ENCODE measurements at regions not wholly inside any gene's neighbourhood (a gene's known extent, or its start where the extent isn't known, plus 50 kb on each side); places are given as distances from the start of the nearest gene placed in this dataset.

DNA sequence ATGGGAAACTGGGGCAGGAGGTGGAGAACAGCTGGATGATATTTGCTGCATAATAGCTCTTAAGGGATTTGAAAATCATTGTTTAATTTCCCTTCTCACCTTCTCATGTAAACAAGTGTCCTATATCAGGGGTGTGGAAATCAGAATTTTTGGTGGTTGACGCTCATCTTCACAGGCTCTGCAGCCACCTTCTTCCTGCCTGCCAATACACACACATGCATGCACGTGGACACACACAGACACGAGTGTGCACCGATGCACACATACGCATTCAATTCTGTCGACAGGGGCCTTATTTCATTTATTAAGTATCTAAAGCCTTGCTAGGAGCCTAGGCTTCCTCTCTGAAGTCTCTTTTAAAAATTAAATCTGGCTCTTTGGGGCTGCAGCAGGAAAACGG, 349.4 kb upstream of the NCAM1 start:
- Histone ChIP-seq H3K18ac (ENCODE audit: low read depth, low read length) (no peak overlapping the region), H4K20me1 (ENCODE audit: insufficient read depth, low read length) (no peaks in the 10 kb centered on the region), H3K14ac (replicated peaks; ENCODE audit: low read depth, low read length) (no peak overlapping the region), H2BK5ac (ENCODE audit: low read depth, low read length, poor library complexity, severe bottlenecking) (no peak overlapping the region), H4K5ac (ENCODE audit: low read depth, low read length) (no peak overlapping the region), H2AK5ac (ENCODE audit: low read depth, low read length) (no peak overlapping the region), H2AFZ (replicated peaks; ENCODE audit: low read length, poor library complexity) (no peak overlapping the region), H3K79me1 (ENCODE audit: low read depth in 1 of 2, low read length in 2 of 2) (no peaks in the 10 kb centered on the region), H3K27me3 (ENCODE audit: control insufficient read depth, insufficient read depth, low read length) (no peaks in the 10 kb centered on the region), H4K8ac (ENCODE audit: low read depth in 2 of 2, low read length in 2 of 2) (no peak overlapping the region), H3K56ac (ENCODE audit: extremely low read depth, insufficient read depth, low read length) (no peak overlapping the region), H3K36me3 (ENCODE audit: control insufficient read depth, insufficient read depth, low read length) (no peaks in the 10 kb centered on the region), H3K4me2 (ENCODE audit: low read depth, low read length) (no peak overlapping the region), H3K4me3 (ENCODE audit: insufficient read depth, low read depth, low read length) (no peak overlapping the region), H2BK20ac (ENCODE audit: low read depth, low read length) (no peak overlapping the region), H4K91ac (ENCODE audit: insufficient read depth, low read depth, low read length) (no peak overlapping the region), H3K9me3 (ENCODE audit: control insufficient read depth, insufficient read depth, low read length) (no peaks in the 10 kb centered on the region), H3K9ac (ENCODE audit: low read depth, low read length) (no peak overlapping the region), H3K27ac (ENCODE audit: insufficient read depth, low read length) (no peak overlapping the region), H2AK9ac (replicated peaks; ENCODE audit: low read depth, low read length, poor library complexity) (no peak overlapping the region), H3K4me1 (ENCODE audit: control insufficient read depth, insufficient read depth, low read length) (no peaks in the 10 kb centered on the region), H3K4ac (ENCODE audit: low read depth, low read length) (no peak overlapping the region), H3K23ac (ENCODE audit: low read depth, low read length) (no peak overlapping the region), H2BK15ac (ENCODE audit: low read depth, low read length) (no peak overlapping the region), H2BK120ac (ENCODE audit: low read depth, low read length) (no peak overlapping the region), H3K9me1 (ENCODE audit: insufficient read depth, low read length) (no peaks in the 10 kb centered on the region)
- dilution Hi-C loops (cut with HindIII; ENCODE audit: low sequenced_read_pairs, unreplicated experiment), result no loop called here
- no CpG with 5 or more reads among the region's 7 CpGs for WGBS, 2 experiments (ENCODE audit: extremely low coverage in 2 of 2, insufficient read length in 1 of 2)
- BruUV-seq (replicated peaks), result no TSS peak
- POLR2A ChIA-PET (ENCODE audit: unreplicated experiment), result no interaction called here
- TF ChIP-seq CEBPB (IDR thresholded peaks at IDR 0.05; ENCODE audit: low read depth, low read length) (no peak), NFE2L2 (IDR thresholded peaks at IDR 0.05; ENCODE audit: low read depth, low read length) (no peak), CTCF (conservative IDR thresholded peaks at IDR 0.05; ENCODE audit: low read depth, low read length) (no peak), CHD1 (IDR thresholded peaks at IDR 0.05; ENCODE audit: low read depth, low read length) (no peak), RAD21 (IDR thresholded peaks at IDR 0.05; ENCODE audit: low read length) (no peak), RCOR1 (IDR thresholded peaks at IDR 0.05; ENCODE audit: insufficient replicate concordance, low read length) (no peak), SMC3 (IDR thresholded peaks at IDR 0.05; ENCODE audit: low read depth, low read length) (no peak), BHLHE40 (IDR thresholded peaks at IDR 0.05; ENCODE audit: low read depth, low read length) (no peak), MAFK (IDR thresholded peaks at IDR 0.05; ENCODE audit: low read depth, low read length) (no peak)
- TF ChIP-seq, protein P1, sequence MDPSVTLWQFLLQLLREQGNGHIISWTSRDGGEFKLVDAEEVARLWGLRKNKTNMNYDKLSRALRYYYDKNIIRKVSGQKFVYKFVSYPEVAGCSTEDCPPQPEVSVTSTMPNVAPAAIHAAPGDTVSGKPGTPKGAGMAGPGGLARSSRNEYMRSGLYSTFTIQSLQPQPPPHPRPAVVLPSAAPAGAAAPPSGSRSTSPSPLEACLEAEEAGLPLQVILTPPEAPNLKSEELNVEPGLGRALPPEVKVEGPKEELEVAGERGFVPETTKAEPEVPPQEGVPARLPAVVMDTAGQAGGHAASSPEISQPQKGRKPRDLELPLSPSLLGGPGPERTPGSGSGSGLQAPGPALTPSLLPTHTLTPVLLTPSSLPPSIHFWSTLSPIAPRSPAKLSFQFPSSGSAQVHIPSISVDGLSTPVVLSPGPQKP (IDR thresholded peaks at IDR 0.05; ENCODE audit: borderline replicate concordance, low read depth, low read length), result no peak
- TF ChIP-seq, protein P2, sequence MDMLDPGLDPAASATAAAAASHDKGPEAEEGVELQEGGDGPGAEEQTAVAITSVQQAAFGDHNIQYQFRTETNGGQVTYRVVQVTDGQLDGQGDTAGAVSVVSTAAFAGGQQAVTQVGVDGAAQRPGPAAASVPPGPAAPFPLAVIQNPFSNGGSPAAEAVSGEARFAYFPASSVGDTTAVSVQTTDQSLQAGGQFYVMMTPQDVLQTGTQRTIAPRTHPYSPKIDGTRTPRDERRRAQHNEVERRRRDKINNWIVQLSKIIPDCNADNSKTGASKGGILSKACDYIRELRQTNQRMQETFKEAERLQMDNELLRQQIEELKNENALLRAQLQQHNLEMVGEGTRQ (IDR thresholded peaks at IDR 0.05; ENCODE audit: low read depth, low read length), result no peak
- DNase-seq (no peak), ATAC-seq (ENCODE audit: low read depth) (no peak)
- in situ Hi-C loops (cut with MboI; ENCODE audit: low sequenced_read_pairs), result no loop called here
- intact Hi-C loops (cut with micrococcal nuclease), result no loop called here
- CTCF ChIA-PET, result interaction anchor here (1.2 kb wide), 1 partner anchor 24 kb away, joined by 3 read pairs; no protein-coding TSS in a partner anchor
